Keratinocyte (primary cell): ENCODE measurements at regions not wholly inside any gene's neighbourhood (a gene's known extent, or its start where the extent isn't known, plus 50 kb on each side); places are given as distances from the start of the nearest gene placed in this dataset.

Experiments used
- CTCF ChIP-seq, 3 experiments: IDR thresholded peaks in 1 of 3; conservative IDR thresholded peaks in 1 of 3; optimal IDR thresholded peaks in 1 of 3; 2 replicates in 2 of 3; 3 replicates in 1 of 3; pipeline versions ENCODE3 to v1.5.1; 2011; ENCODE audit warnings: low read length in 3 of 3, mild to moderate bottlenecking in 3 of 3, moderate library complexity in 2 of 3, control low read depth in 1 of 3, inconsistent platforms in 1 of 3; ENCODE audit not compliant: insufficient read depth in 2 of 3; ENCODE audit errors: extremely low read depth in 1 of 3
- EZH2 ChIP-seq: IDR thresholded peaks from one replicate; pipeline ENCODE4 v1.6.1; 2012; ENCODE audit warnings: inconsistent platforms, mild to moderate bottlenecking, low read length, moderate library complexity

GRCh38 chr7:11294965-11295364, 321.3 kb downstream of the PHF14 start:
- TF ChIP-seq CTCF (optimal IDR thresholded peaks at IDR 0.05 in 1 of 3, IDR thresholded peaks at IDR 0.05 in 1 of 3, conservative IDR thresholded peaks at IDR 0.05 in 1 of 3; ENCODE audit: extremely low read depth in 1 of 3, insufficient read depth in 2 of 3, low read length in 3 of 3) (no peak), EZH2 (no peak)
